Endothelial cell of umbilical vein (primary cell): ENCODE measurements at regions not wholly inside any gene's neighbourhood (a gene's known extent, or its start where the extent isn't known, plus 50 kb on each side); places are given as distances from the start of the nearest gene placed in this dataset.

Experiments used
- BruUV-seq: library from RNA; stranded (reverse); fragments of 400-500 nt; replicated peaks from 2 replicates; lab custom pipeline; 2021; lab: Mats Ljungman, UMichigan
- CTCF ChIA-PET: fragments of 300-600, 350-600 bp; sonication (Branson Sonifier 250); formaldehyde crosslinking; loops from one replicate; lab custom pipeline; 2021; ENCODE audit warnings: antibody characterized with exemption, inconsistent platforms; lab: Charles Lee
- POLR2A ChIA-PET: fragments of 300-600, 350-600 bp; sonication (Branson Sonifier 250); formaldehyde crosslinking; loops from one replicate; lab custom pipeline; 2021; ENCODE audit warnings: antibody characterized with exemption, inconsistent platforms; lab: Charles Lee
- DNase-seq: peaks from one replicate; pipeline ENCODE4 v3.0.0-alpha.2; 2011; ENCODE audit warnings: low read depth, low spot score
- FAIRE-seq: peaks from 2 replicates; lab custom pipeline; 2011; peaks lifted over from hg19 to GRCh38; lab: Jason Lieb, UNC
- H2AFZ ChIP-seq: 2 replicates; pipeline ENCODE4 v1.6.0; 2012; ENCODE audit warnings: low read depth, low read length, control low read depth, inconsistent platforms
- H3K27ac ChIP-seq: 2 replicates; pipeline ENCODE4 v1.5.1; 2011; ENCODE audit warnings: low read depth, mild to moderate bottlenecking, control low read depth, low read length, moderate library complexity; ENCODE audit not compliant: insufficient read depth
- H3K27me3 ChIP-seq, 2 experiments: 2 replicates each; pipeline versions ENCODE4 v1.6.0 to v1.6.1; 2011; ENCODE audit warnings: low read length in 2 of 2, mixed read lengths in 1 of 2; ENCODE audit not compliant: control insufficient read depth in 2 of 2, insufficient read depth in 2 of 2
- H3K36me3 ChIP-seq, 2 experiments: 2 replicates in 1 of 2; 3 replicates in 1 of 2; pipeline ENCODE4 v1.5.1; 2011; ENCODE audit warnings: low read length in 2 of 2, mild to moderate bottlenecking in 1 of 2, moderate library complexity in 1 of 2; ENCODE audit not compliant: control insufficient read depth in 2 of 2, insufficient read depth in 2 of 2; ENCODE audit errors: extremely low read depth in 1 of 2
- H3K4me1 ChIP-seq: 3 replicates; pipeline ENCODE4 v1.5.1; 2011; ENCODE audit warnings: mild to moderate bottlenecking, low read length; ENCODE audit not compliant: control insufficient read depth, insufficient read depth; ENCODE audit errors: extremely low read depth
- H3K4me2 ChIP-seq: 2 replicates; pipeline ENCODE4 v1.6.1; 2011; ENCODE audit warnings: low read length, control low read depth, mixed read lengths; ENCODE audit not compliant: insufficient read depth
- H3K4me3 ChIP-seq, 3 experiments: fragments of 200-600 bp in 1 of 3; sonication (generic), shearing (Covaris generic) in 1 of 3; replicated peaks in 1 of 3; 2 replicates each; pipeline ENCODE4 v1.5.1; 2011 to 2016; ENCODE audit warnings: control low read depth in 3 of 3, low read length in 3 of 3, mild to moderate bottlenecking in 2 of 3, inconsistent platforms in 1 of 3, low read depth in 1 of 3, moderate library complexity in 1 of 3; ENCODE audit not compliant: insufficient read depth in 1 of 3
- H3K79me2 ChIP-seq: 2 replicates; pipeline ENCODE4 v1.6.0; 2012; ENCODE audit warnings: low read length, inconsistent platforms; ENCODE audit not compliant: control insufficient read depth, insufficient read depth
- H3K9ac ChIP-seq: replicated peaks from 2 replicates; pipeline ENCODE3; 2011; ENCODE audit warnings: low read length, control low read depth; ENCODE audit not compliant: insufficient read depth; ENCODE audit errors: extremely low read depth
- H3K9me1 ChIP-seq: replicated peaks from 3 replicates; pipeline ENCODE4 v1.6.0; 2011; ENCODE audit warnings: mild to moderate bottlenecking, low read length; ENCODE audit not compliant: control insufficient read depth, insufficient read depth; ENCODE audit errors: extremely low read depth
- H3K9me3 ChIP-seq: replicated peaks from 2 replicates; pipeline ENCODE4 v1.5.1; 2012; ENCODE audit warnings: low read length, inconsistent platforms; ENCODE audit not compliant: control insufficient read depth, insufficient read depth
- H4K20me1 ChIP-seq: replicated peaks from 2 replicates; pipeline ENCODE3; 2011; ENCODE audit warnings: mild to moderate bottlenecking, low read length; ENCODE audit not compliant: control insufficient read depth, insufficient read depth; ENCODE audit errors: extremely low read depth
- CTCF ChIP-seq, 2 donors: IDR thresholded peaks; 1 replicate in 1 of 2; 2 replicates in 1 of 2; pipeline ENCODE4 v1.5.1; 2011; ENCODE audit warnings: low read length in 2 of 2, mild to moderate bottlenecking in 2 of 2, moderate library complexity in 2 of 2, control low read depth in 1 of 2, inconsistent platforms in 1 of 2, low read depth in 1 of 2; ENCODE audit not compliant: insufficient read depth in 1 of 2; ENCODE audit errors: extremely low read depth in 1 of 2
- EZH2 ChIP-seq: IDR thresholded peaks from 2 replicates; pipeline ENCODE4 v1.6.1; 2012; ENCODE audit warnings: borderline replicate concordance, low read depth, mild to moderate bottlenecking, moderate library complexity, low read length, inconsistent platforms; ENCODE audit not compliant: severe bottlenecking
- FOS ChIP-seq: IDR thresholded peaks from 2 replicates; pipeline ENCODE4 v1.6.1; 2011; ENCODE audit warnings: mild to moderate bottlenecking, low read length, moderate library complexity, borderline replicate concordance; ENCODE audit not compliant: insufficient read depth
- GATA2 ChIP-seq: IDR thresholded peaks from 2 replicates; pipeline ENCODE4 v1.7.0; 2011; ENCODE audit warnings: low read depth, mild to moderate bottlenecking, moderate library complexity, mixed read lengths, low read length; ENCODE audit not compliant: insufficient read length, insufficient read depth
- JUN ChIP-seq: IDR thresholded peaks from 2 replicates; pipeline ENCODE4 v1.6.1; 2011; ENCODE audit warnings: borderline replicate concordance, low read depth; ENCODE audit not compliant: insufficient read length, insufficient read depth
- MAX ChIP-seq: IDR thresholded peaks from 2 replicates; pipeline ENCODE4 v1.6.1; 2011; ENCODE audit not compliant: insufficient read depth, insufficient read length
- MYC ChIP-seq: IDR thresholded peaks from one replicate; pipeline ENCODE4 v1.6.1; 2011; ENCODE audit warnings: mild to moderate bottlenecking, low read depth, low read length
- POLR2A ChIP-seq: IDR thresholded peaks from 2 replicates; pipeline ENCODE4 v1.6.1; 2012; ENCODE audit warnings: low read depth, mild to moderate bottlenecking, control low read depth, low read length
- POLR2AphosphoS5 ChIP-seq: IDR thresholded peaks from 2 replicates; pipeline ENCODE4 v1.6.1; 2012; ENCODE audit warnings: low read depth, mild to moderate bottlenecking, control low read depth, low read length, moderate library complexity; ENCODE audit not compliant: insufficient read depth
- dilution Hi-C: fragments of 300-500 bp; cut with MboI; formaldehyde crosslinking; loops from one replicate; pipeline ENCODE4 v1.15.0; 2019; ENCODE audit warnings: low sequenced_read_pairs; ENCODE audit not compliant: extremely low pct_ligation_motif_present
- intact Hi-C: fragments of 100-400 bp; cut with micrococcal nuclease; formaldehyde crosslinking; loops from one replicate; pipeline ENCODE4 v1.10.0; 2022

- H3K27me3 ChIP-seq = no peaks in the 10 kb centered on the region
- BruUV-seq = no TSS peak
- no peak for FAIRE-seq
Observed at GRCh38 chr4:187839765-187840164, 155.8 kb upstream of the ZFP42 start.

More at GRCh38 chr4:187839765-187840164, 155.8 kb upstream of the ZFP42 start:
- no peak overlapping the region for H3K4me3 ChIP-seq
- H3K4me1 ChIP-seq = no peaks in the 10 kb centered on the region
- H4K20me1 ChIP-seq = no peaks in the 10 kb centered on the region
- peaks cover 4% of the 10 kb centered on the region for H3K9me3 ChIP-seq
- H3K79me2 ChIP-seq = no peaks in the 10 kb centered on the region
- POLR2A ChIA-PET = no interaction called here
- CTCF ChIA-PET = no interaction called here
- H3K36me3 ChIP-seq = no peaks in the 10 kb centered on the region
- DNase-seq = no peak
- H2AFZ ChIP-seq = no peak overlapping the region
- intact Hi-C loops = loop anchor here (10.0 kb wide), 1 partner anchor 195 kb away; no protein-coding TSS in a partner anchor
- H3K9me1 ChIP-seq = no peaks in the 10 kb centered on the region
- TF ChIP-seq POLR2AphosphoS5 (no peak), CTCF (IDR thresholded peaks at IDR 0.05; ENCODE audit: extremely low read depth in 1 of 2, insufficient read depth in 1 of 2, low read depth in 1 of 2, low read length in 2 of 2) (no peak), EZH2 (no peak), MYC (no peak), FOS (no peak), JUN (no peak), MAX (no peak), GATA2 (no peak), POLR2A (no peak)
- H3K4me2 ChIP-seq = no peak overlapping the region
- H3K27ac ChIP-seq = no peak overlapping the region
- no peak overlapping the region for H3K9ac ChIP-seq
- dilution Hi-C loops = no loop called here
